H9 (cell line): ENCODE measurements at regions not wholly inside any gene's neighbourhood (a gene's known extent, or its start where the extent isn't known, plus 50 kb on each side); places are given as distances from the start of the nearest gene placed in this dataset.
A peak's percentile ranks its signal among the peaks of the same experiment; 100 is the strongest.

Experiments used
- DNase-seq: peaks from one replicate; pipeline ENCODE4 v3.0.0-alpha.2; 2017
- H2AFZ ChIP-seq: one replicate; pipeline ENCODE4 v1.6.1; 2013; ENCODE audit warnings: mild to moderate bottlenecking, low read length, control low read depth, moderate library complexity
- H2AK5ac ChIP-seq: 2 replicates; pipeline ENCODE4 v1.6.1; 2013; ENCODE audit warnings: low read length, control low read depth, mixed read lengths; ENCODE audit not compliant: insufficient read length
- H2BK120ac ChIP-seq: one replicate; pipeline ENCODE4 v1.6.1; 2013; ENCODE audit warnings: low read depth, mild to moderate bottlenecking, low read length, control low read depth, inconsistent platforms; ENCODE audit not compliant: poor library complexity, severe bottlenecking
- H2BK12ac ChIP-seq: 2 replicates; pipeline ENCODE4 v1.6.1; 2013; ENCODE audit warnings: low read length, control low read depth, mixed read lengths, low read depth; ENCODE audit not compliant: insufficient read length
- H2BK15ac ChIP-seq: 2 replicates; pipeline ENCODE4 v1.6.1; 2013; ENCODE audit warnings: low read depth, low read length, control low read depth
- H2BK20ac ChIP-seq: one replicate; pipeline ENCODE4 v1.6.1; 2013; ENCODE audit warnings: low read depth, mild to moderate bottlenecking, low read length, control low read depth, inconsistent platforms; ENCODE audit not compliant: poor library complexity, severe bottlenecking
- H2BK5ac ChIP-seq: 2 replicates; pipeline ENCODE4 v1.6.1; 2013; ENCODE audit warnings: low read length, control low read depth, mixed read lengths; ENCODE audit not compliant: insufficient read length
- H3K14ac ChIP-seq: 2 replicates; pipeline ENCODE4 v1.6.1; 2013; ENCODE audit warnings: low read length, control low read depth; ENCODE audit not compliant: insufficient read depth
- H3K18ac ChIP-seq: 2 replicates; pipeline ENCODE4 v1.6.1; 2013; ENCODE audit warnings: low read depth, mild to moderate bottlenecking, mixed read lengths, low read length, control low read depth; ENCODE audit not compliant: insufficient read length
- H3K23ac ChIP-seq: 2 replicates; pipeline ENCODE4 v1.6.1; 2013; ENCODE audit warnings: low read length, control low read depth, mixed read lengths, low read depth; ENCODE audit not compliant: insufficient read length
- H3K23me2 ChIP-seq: 2 replicates; pipeline ENCODE4 v1.6.1; 2013; ENCODE audit warnings: low read depth, mild to moderate bottlenecking, mixed read lengths, low read length, control low read depth; ENCODE audit not compliant: insufficient read length, poor library complexity, severe bottlenecking
- H3K27ac ChIP-seq: 2 replicates; pipeline ENCODE4 v1.5.1; 2013; ENCODE audit warnings: low read length, control low read depth, mixed read lengths, low read depth; ENCODE audit not compliant: insufficient read length
- H3K27me3 ChIP-seq: 2 replicates; pipeline ENCODE4 v1.6.1; 2013; ENCODE audit warnings: low read length, control low read depth, inconsistent platforms; ENCODE audit not compliant: insufficient read depth
- H3K4ac ChIP-seq: 2 replicates; pipeline ENCODE4 v1.6.1; 2013; ENCODE audit warnings: low read depth, mild to moderate bottlenecking, control low read depth, inconsistent platforms, low read length, moderate library complexity
- H3K4me1 ChIP-seq: 2 replicates; pipeline ENCODE4 v1.6.1; 2013; ENCODE audit warnings: low read length, control low read depth, inconsistent platforms; ENCODE audit not compliant: insufficient read depth
- H3K4me2 ChIP-seq: 2 replicates; pipeline ENCODE4 v1.6.1; 2013; ENCODE audit warnings: low read length, control low read depth, mixed read lengths; ENCODE audit not compliant: insufficient read length, insufficient read depth
- H3K56ac ChIP-seq: 2 replicates; pipeline ENCODE4 v1.6.1; 2013; ENCODE audit warnings: low read depth, mild to moderate bottlenecking, mixed read lengths, low read length, control low read depth; ENCODE audit not compliant: insufficient read length
- H3K79me1 ChIP-seq: 2 replicates; pipeline ENCODE4 v1.6.1; 2013; ENCODE audit warnings: low read depth, mild to moderate bottlenecking, moderate library complexity, low read length, control low read depth, inconsistent platforms; ENCODE audit not compliant: insufficient read depth, poor library complexity, severe bottlenecking
- H3K79me2 ChIP-seq: 2 replicates; pipeline ENCODE4 v1.6.1; 2013; ENCODE audit warnings: low read length, control low read depth, inconsistent platforms; ENCODE audit not compliant: insufficient read depth
- H3K9ac ChIP-seq: 2 replicates; pipeline ENCODE4 v1.6.1; 2013; ENCODE audit warnings: low read length, control low read depth, mixed read lengths; ENCODE audit not compliant: insufficient read length; ENCODE audit errors: extremely low read depth
- H3K9me3 ChIP-seq: one replicate; pipeline ENCODE4 v1.6.1; 2013; ENCODE audit warnings: low read depth, low read length, inconsistent platforms; ENCODE audit not compliant: control insufficient read depth
- H3T11ph ChIP-seq: one replicate; pipeline ENCODE4 v1.6.1; 2013; ENCODE audit warnings: mild to moderate bottlenecking, low read length, control low read depth, inconsistent platforms
- H4K20me1 ChIP-seq: one replicate; pipeline ENCODE4 v1.6.1; 2013; ENCODE audit not compliant: control insufficient read depth, insufficient read length, insufficient read depth
- H4K5ac ChIP-seq: 2 replicates; pipeline ENCODE4 v1.6.1; 2013; ENCODE audit warnings: low read depth, mild to moderate bottlenecking, mixed read lengths, low read length, control low read depth; ENCODE audit not compliant: insufficient read length
- H4K8ac ChIP-seq: replicated peaks from 2 replicates; pipeline ENCODE4 v1.6.1; 2013; ENCODE audit warnings: low read length, control low read depth, mixed read lengths, low read depth; ENCODE audit not compliant: insufficient read length
- H4K91ac ChIP-seq: 2 replicates; pipeline ENCODE4 v1.6.1; 2013; ENCODE audit warnings: low read depth, mild to moderate bottlenecking, moderate library complexity, mixed read lengths, low read length, control low read depth; ENCODE audit not compliant: insufficient read length
- H3K27ac Mint-ChIP-seq, 3 experiments: 2 replicates in 2 of 3; 3 replicates in 1 of 3; pipeline ENCODE4 v1.8.0; 2020 to 2021; ENCODE audit warnings: mixed read lengths in 3 of 3, mild to moderate bottlenecking in 1 of 3, moderate library complexity in 1 of 3
- H3K27me3 Mint-ChIP-seq: 2 replicates; pipeline ENCODE4 v1.8.0; 2021; ENCODE audit warnings: low read depth, mild to moderate bottlenecking, moderate library complexity, mixed read lengths
- H3K36me3 Mint-ChIP-seq, 3 experiments: 2 replicates in 2 of 3; 3 replicates in 1 of 3; pipeline ENCODE4 v1.8.0; 2020 to 2021; ENCODE audit warnings: low read depth in 3 of 3, mixed read lengths in 3 of 3; ENCODE audit not compliant: insufficient read depth in 1 of 3
- H3K4me1 Mint-ChIP-seq, 2 experiments: 2 replicates each; pipeline ENCODE4 v1.8.0; 2020; ENCODE audit warnings: mixed read lengths in 2 of 2
- H3K4me3 Mint-ChIP-seq, 2 experiments: 2 replicates in 1 of 2; 3 replicates in 1 of 2; pipeline ENCODE4 v1.8.0; 2020 to 2021; ENCODE audit warnings: mild to moderate bottlenecking in 2 of 2, mixed read lengths in 2 of 2, moderate library complexity in 1 of 2
- H3K9me3 Mint-ChIP-seq, 2 experiments: 2 replicates in 1 of 2; 3 replicates in 1 of 2; pipeline ENCODE4 v1.8.0; 2020; ENCODE audit warnings: mild to moderate bottlenecking in 2 of 2, mixed read lengths in 2 of 2, moderate library complexity in 1 of 2
- WGBS: extraction: QIAGEN DNeasy Blood & Tissue Kit; methylation state at CpG from one replicate; pipeline ENCODE4 v1.1.7; 2013; ENCODE audit warnings: missing lambda C conversion rate, low lambda C conversion rate, mixed read lengths; ENCODE audit not compliant: insufficient read length; ENCODE audit errors: extremely low coverage; 5-methylcytosine and 5-hydroxymethylcytosine counted together
- TF ChIP-seq, protein P1 (sequence below): fragments of 200-600 bp; sonication (generic); conservative IDR thresholded peaks from 3 replicates; pipeline ENCODE4 v1.8.0; 2021; ENCODE audit warnings: antibody characterized with exemption, mild to moderate bottlenecking

- Mint-ChIP-seq H3K4me3 (no peak overlapping the region; a peak in 1 of 5 replicates), H3K36me3 (no peaks in the 10 kb centered on the region; a peak in 1 of 7 replicates), H3K9me3 (no peaks in the 10 kb centered on the region; a peak in 1 of 5 replicates), H3K27ac (peak overlapping the region in 2 of 3 experiments; percentile 28 to 79; a peak in 3 of 7 replicates), H3K27me3 (no peaks in the 10 kb centered on the region; the same call in 1 of the 2 replicates), H3K4me1 (peaks cover 63 to 71% of the 10 kb centered on the region in 2 experiments)
- no peak overlapping the region for H4K8ac ChIP-seq
- H3K56ac ChIP-seq = no peak overlapping the region
- H3K23me2 ChIP-seq = no peaks in the 10 kb centered on the region
- no peaks in the 10 kb centered on the region for H3K79me2 ChIP-seq
- no CpG with 5 or more reads among the region's 5 CpGs for WGBS
- no peak overlapping the region for H3K27ac ChIP-seq
- no peak overlapping the region for H3K4me2 ChIP-seq
- H3K9ac ChIP-seq = no peak overlapping the region
- H3K14ac ChIP-seq = no peak overlapping the region
- H2BK20ac ChIP-seq = no peak overlapping the region
- H4K20me1 ChIP-seq = no peaks in the 10 kb centered on the region
- no peaks in the 10 kb centered on the region for H3K79me1 ChIP-seq
- no peak overlapping the region for H2AK5ac ChIP-seq
- TF ChIP-seq, protein P1, sequence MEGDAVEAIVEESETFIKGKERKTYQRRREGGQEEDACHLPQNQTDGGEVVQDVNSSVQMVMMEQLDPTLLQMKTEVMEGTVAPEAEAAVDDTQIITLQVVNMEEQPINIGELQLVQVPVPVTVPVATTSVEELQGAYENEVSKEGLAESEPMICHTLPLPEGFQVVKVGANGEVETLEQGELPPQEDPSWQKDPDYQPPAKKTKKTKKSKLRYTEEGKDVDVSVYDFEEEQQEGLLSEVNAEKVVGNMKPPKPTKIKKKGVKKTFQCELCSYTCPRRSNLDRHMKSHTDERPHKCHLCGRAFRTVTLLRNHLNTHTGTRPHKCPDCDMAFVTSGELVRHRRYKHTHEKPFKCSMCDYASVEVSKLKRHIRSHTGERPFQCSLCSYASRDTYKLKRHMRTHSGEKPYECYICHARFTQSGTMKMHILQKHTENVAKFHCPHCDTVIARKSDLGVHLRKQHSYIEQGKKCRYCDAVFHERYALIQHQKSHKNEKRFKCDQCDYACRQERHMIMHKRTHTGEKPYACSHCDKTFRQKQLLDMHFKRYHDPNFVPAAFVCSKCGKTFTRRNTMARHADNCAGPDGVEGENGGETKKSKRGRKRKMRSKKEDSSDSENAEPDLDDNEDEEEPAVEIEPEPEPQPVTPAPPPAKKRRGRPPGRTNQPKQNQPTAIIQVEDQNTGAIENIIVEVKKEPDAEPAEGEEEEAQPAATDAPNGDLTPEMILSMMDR = no peak
- no peak overlapping the region for H4K91ac ChIP-seq
- H2BK15ac ChIP-seq = no peak overlapping the region
- H2AFZ ChIP-seq = no peak overlapping the region
- H4K5ac ChIP-seq = no peak overlapping the region
- no peak overlapping the region for H3K18ac ChIP-seq
- no peaks in the 10 kb centered on the region for H3K9me3 ChIP-seq
- H3K23ac ChIP-seq = no peak overlapping the region
- no peak overlapping the region for H3K4ac ChIP-seq
- no peak overlapping the region for H2BK120ac ChIP-seq
- H3K27me3 ChIP-seq = no peaks in the 10 kb centered on the region
- H2BK5ac ChIP-seq = no peak overlapping the region
- DNase-seq = no peak
- H3T11ph ChIP-seq = no peak overlapping the region
- peaks cover 5% of the 10 kb centered on the region; the same call in 1 of the 2 replicates for H3K4me1 ChIP-seq
- no peak overlapping the region for H2BK12ac ChIP-seq
These were observed 63.3 kb downstream of the IRF2BPL start for GRCh38 chr14:76965232-76965631.
